ENCODE measurements at regions not wholly inside any gene's neighbourhood (a gene's known extent, or its start where the extent isn't known, plus 50 kb on each side); places are given as distances from the start of the nearest gene placed in this dataset.

DNA sequence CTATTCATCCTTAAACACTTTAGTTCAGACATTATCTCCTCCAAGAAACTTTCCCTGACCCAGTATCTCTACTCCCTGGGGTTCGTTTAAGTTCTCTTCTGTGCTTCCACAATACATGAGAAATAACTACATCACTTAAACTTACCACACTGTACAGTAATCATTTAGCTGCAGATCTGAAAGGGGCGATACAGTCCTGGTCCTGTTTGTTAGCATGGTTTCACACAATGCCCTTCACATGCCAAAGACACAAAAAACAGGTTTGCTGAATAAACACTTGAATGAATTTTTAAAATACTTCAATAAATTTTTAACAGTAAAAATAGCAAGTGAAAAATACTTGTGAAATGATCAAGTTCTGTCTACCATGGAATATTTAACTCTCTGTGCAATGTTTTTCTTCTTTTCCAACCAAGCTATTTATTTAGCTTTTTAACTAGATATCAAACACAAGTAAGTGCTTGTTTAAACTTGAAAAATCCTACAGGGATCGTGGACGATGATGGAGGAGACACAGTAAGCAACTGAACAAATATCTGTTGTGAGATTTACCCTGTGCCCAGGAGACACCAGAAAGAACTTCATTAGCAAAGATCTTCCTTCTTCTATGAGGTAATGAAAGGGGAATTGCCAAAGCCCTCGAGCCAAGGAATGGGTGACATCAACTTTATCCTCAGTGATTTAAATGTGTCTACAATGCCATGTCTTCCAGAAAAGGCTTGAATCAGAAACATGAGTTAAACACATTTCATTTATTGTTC lies 255.6 kb upstream of the GRIP1 start:
- DNase-seq (ENCODE audit: low spot score) (no peak), ATAC-seq (no peak)
- Mint-ChIP-seq H3K36me3 (ENCODE audit: low read depth) (no peaks in the 10 kb centered on the region), H3K27ac (no peak overlapping the region), H3K4me1 (no peaks in the 10 kb centered on the region), H3K4me3 (no peak overlapping the region), H3K27me3 (ENCODE audit: insufficient read depth, low read depth, poor library complexity) (no peaks in the 10 kb centered on the region), H3K9me3 (no peaks in the 10 kb centered on the region)
- H3K9me2 ChIP-seq (ENCODE audit: insufficient read depth) = 0 out of 2 replicates have a peak, but pooled peaks cover 3% of the 10 kb centered on the region
- TF ChIP-seq NANOG (IDR thresholded peaks at IDR 0.05; ENCODE audit: borderline replicate concordance) = no peak
- TF ChIP-seq ZNF114 (CRISPR knock-in tag; IDR thresholded peaks at IDR 0.05) = no peak
- TF ChIP-seq, protein P1, sequence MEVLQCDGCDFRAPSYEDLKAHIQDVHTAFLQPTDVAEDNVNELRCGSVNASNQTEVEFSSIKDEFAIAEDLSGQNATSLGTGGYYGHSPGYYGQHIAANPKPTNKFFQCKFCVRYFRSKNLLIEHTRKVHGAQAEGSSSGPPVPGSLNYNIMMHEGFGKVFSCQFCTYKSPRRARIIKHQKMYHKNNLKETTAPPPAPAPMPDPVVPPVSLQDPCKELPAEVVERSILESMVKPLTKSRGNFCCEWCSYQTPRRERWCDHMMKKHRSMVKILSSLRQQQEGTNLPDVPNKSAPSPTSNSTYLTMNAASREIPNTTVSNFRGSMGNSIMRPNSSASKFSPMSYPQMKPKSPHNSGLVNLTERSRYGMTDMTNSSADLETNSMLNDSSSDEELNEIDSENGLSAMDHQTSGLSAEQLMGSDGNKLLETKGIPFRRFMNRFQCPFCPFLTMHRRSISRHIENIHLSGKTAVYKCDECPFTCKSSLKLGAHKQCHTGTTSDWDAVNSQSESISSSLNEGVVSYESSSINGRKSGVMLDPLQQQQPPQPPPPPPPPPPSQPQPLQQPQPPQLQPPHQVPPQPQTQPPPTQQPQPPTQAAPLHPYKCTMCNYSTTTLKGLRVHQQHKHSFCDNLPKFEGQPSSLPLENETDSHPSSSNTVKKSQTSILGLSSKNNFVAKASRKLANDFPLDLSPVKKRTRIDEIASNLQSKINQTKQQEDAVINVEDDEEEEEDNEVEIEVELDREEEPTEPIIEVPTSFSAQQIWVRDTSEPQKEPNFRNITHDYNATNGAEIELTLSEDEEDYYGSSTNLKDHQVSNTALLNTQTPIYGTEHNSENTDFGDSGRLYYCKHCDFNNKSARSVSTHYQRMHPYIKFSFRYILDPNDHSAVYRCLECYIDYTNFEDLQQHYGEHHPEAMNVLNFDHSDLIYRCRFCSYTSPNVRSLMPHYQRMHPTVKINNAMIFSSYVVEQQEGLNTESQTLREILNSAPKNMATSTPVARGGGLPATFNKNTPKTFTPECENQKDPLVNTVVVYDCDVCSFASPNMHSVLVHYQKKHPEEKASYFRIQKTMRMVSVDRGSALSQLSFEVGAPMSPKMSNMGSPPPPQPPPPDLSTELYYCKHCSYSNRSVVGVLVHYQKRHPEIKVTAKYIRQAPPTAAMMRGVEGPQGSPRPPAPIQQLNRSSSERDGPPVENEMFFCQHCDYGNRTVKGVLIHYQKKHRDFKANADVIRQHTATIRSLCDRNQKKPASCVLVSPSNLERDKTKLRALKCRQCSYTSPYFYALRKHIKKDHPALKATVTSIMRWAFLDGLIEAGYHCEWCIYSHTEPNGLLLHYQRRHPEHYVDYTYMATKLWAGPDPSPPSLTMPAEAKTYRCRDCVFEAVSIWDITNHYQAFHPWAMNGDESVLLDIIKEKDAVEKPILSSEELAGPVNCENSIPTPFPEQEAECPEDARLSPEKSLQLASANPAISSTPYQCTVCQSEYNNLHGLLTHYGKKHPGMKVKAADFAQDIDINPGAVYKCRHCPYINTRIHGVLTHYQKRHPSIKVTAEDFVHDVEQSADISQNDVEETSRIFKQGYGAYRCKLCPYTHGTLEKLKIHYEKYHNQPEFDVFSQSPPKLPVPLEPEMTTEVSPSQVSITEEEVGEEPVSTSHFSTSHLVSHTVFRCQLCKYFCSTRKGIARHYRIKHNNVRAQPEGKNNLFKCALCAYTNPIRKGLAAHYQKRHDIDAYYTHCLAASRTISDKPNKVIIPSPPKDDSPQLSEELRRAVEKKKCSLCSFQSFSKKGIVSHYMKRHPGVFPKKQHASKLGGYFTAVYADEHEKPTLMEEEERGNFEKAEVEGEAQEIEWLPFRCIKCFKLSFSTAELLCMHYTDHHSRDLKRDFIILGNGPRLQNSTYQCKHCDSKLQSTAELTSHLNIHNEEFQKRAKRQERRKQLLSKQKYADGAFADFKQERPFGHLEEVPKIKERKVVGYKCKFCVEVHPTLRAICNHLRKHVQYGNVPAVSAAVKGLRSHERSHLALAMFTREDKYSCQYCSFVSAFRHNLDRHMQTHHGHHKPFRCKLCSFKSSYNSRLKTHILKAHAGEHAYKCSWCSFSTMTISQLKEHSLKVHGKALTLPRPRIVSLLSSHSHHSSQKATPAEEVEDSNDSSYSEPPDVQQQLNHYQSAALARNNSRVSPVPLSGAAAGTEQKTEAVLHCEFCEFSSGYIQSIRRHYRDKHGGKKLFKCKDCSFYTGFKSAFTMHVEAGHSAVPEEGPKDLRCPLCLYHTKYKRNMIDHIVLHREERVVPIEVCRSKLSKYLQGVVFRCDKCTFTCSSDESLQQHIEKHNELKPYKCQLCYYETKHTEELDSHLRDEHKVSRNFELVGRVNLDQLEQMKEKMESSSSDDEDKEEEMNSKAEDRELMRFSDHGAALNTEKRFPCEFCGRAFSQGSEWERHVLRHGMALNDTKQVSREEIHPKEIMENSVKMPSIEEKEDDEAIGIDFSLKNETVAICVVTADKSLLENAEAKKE (CRISPR knock-in tag; IDR thresholded peaks at IDR 0.05) = no peak
- TF ChIP-seq, protein P2, sequence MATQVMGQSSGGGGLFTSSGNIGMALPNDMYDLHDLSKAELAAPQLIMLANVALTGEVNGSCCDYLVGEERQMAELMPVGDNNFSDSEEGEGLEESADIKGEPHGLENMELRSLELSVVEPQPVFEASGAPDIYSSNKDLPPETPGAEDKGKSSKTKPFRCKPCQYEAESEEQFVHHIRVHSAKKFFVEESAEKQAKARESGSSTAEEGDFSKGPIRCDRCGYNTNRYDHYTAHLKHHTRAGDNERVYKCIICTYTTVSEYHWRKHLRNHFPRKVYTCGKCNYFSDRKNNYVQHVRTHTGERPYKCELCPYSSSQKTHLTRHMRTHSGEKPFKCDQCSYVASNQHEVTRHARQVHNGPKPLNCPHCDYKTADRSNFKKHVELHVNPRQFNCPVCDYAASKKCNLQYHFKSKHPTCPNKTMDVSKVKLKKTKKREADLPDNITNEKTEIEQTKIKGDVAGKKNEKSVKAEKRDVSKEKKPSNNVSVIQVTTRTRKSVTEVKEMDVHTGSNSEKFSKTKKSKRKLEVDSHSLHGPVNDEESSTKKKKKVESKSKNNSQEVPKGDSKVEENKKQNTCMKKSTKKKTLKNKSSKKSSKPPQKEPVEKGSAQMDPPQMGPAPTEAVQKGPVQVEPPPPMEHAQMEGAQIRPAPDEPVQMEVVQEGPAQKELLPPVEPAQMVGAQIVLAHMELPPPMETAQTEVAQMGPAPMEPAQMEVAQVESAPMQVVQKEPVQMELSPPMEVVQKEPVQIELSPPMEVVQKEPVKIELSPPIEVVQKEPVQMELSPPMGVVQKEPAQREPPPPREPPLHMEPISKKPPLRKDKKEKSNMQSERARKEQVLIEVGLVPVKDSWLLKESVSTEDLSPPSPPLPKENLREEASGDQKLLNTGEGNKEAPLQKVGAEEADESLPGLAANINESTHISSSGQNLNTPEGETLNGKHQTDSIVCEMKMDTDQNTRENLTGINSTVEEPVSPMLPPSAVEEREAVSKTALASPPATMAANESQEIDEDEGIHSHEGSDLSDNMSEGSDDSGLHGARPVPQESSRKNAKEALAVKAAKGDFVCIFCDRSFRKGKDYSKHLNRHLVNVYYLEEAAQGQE (IDR thresholded peaks at IDR 0.05; ENCODE audit: unreplicated experiment) = no peak
- no peak for TF ChIP-seq ZNF331 (CRISPR knock-in tag; IDR thresholded peaks at IDR 0.05; ENCODE audit: low read depth)
- H3K36me3 ChIP-seq (ENCODE audit: insufficient read depth) = no peaks in the 10 kb centered on the region
- no peak overlapping the region for H3K4me2 ChIP-seq
- no peak overlapping the region for H3K4me3 ChIP-seq
- H3F3A ChIP-seq (replicated peaks; ENCODE audit: low read depth) = no peaks in the 10 kb centered on the region
- no peak overlapping the region for H3K27ac ChIP-seq (ENCODE audit: low read depth)
- H2AFZ ChIP-seq = no peak overlapping the region
- no peaks in the 10 kb centered on the region for H3K4me1 ChIP-seq (ENCODE audit: insufficient read depth)
- H3K79me2 ChIP-seq (replicated peaks; ENCODE audit: insufficient read depth) = no peaks in the 10 kb centered on the region
- H4K20me1 ChIP-seq (replicated peaks; ENCODE audit: insufficient read depth) = 0 out of 2 replicates have a peak, but pooled peaks cover 5% of the 10 kb centered on the region
- H3K27me3 ChIP-seq (ENCODE audit: insufficient read depth) = no peaks in the 10 kb centered on the region
